ENCODE measurements at regions not wholly inside any gene's neighbourhood (a gene's known extent, or its start where the extent isn't known, plus 50 kb on each side); places are given as distances from the start of the nearest gene placed in this dataset.

DNA sequence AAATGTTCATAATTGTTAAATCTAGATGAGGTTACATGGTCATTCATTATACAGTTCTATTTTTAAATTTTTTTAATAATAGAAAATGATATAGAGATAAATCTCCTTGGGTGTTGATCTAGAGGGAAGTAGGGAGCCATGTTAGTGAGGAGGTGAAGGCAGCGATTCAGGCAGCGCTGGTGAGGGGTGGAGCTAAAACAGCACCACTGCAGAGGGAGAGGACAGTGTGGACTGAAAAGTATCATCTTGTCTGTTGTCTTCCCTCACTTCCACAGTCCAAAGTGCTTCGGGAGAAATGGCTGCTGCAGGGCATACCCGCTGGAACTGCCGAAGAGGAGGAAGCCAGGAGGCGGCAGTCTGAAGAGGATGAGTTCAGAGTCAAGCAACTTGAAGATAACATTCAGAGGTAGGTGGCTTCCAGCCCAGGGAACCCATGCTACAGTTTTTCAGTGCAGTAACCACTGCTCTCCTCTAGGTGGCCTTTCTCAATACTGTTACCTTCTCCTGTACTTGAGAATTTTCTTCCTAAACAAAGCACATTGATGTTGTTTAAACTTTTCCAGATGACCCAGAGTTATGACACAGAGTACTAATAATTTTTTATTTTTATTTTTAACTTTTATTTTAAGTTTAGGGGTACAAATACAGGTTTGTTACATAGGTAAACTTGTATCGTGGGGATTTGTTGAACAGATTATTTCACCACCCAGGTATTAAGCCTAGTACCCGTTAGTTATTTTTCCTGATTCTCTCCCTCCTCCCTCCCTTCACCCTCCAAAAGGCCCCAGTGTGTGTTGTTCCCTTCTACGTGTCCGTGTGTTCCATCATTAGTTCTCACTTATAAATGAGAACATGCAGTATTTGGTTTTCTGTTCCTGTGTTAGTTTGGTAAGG is 100.5 kb downstream of the PALM2AKAP2 start:
- CTCF ChIA-PET: no interaction called here
- POLR2A ChIA-PET: no interaction called here

GRCh38 chr9:109883623-109884022 is 103.6 kb downstream of the PALM2AKAP2 start:
- ChIA-PET CTCF (no interaction called here), POLR2A (no interaction called here)

- ChIA-PET CTCF (no interaction called here), POLR2A (no interaction called here)
Measured at GRCh38 chr9:109886041-109886440, 106.0 kb downstream of the PALM2AKAP2 start.

DNA sequence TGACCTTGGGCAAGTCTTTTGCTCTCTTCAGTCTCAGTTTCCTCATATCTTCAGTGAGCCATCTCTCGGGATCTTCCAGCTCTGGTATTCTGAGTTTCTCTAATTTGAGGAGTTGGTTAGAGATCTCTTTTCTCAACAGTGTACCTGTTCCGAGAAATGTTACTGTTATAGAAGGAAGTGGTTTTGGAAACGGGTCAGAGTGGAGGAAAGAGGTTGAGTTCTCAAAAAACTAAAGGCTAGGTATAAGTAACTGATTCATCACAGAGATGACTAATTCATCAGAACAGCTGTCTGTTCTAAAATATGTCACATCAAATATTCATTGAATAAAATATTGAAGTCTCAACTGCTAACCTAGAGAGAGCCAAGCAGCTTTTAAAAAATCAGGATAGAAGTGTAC is 106.6 kb downstream of the PALM2AKAP2 start:
- CTCF ChIA-PET: interaction anchor here (0.5 kb wide), 1 partner anchor 307 kb away, joined by 3 read pairs; no protein-coding TSS in a partner anchor

DNA sequence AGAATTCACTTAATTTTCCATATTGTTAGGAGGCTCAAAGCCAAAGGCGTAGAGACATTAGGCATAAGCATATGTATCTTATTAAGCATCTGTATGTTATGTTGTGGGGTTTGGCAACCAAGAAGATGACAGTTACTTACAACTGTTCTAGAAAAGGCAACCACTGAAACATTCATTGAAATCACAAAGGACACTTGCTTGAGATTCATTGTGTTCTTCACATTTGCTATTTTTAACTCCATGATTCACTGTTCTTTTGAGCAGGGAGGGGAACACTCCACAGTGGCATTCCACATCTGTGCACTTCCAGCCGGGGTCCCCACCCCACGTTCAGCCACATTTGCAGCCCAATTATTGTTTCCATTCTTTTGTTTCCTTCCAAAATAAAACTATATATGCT is 107.1 kb downstream of the PALM2AKAP2 start:
- ChIA-PET POLR2A (no interaction called here), CTCF (interaction anchor here (0.5 kb wide), 1 partner anchor 306 kb away, joined by 3 read pairs; no protein-coding TSS in a partner anchor)

More for the DNA sequence above, 106.6 kb downstream of the PALM2AKAP2 start:
- POLR2A ChIA-PET: no interaction called here

DNA sequence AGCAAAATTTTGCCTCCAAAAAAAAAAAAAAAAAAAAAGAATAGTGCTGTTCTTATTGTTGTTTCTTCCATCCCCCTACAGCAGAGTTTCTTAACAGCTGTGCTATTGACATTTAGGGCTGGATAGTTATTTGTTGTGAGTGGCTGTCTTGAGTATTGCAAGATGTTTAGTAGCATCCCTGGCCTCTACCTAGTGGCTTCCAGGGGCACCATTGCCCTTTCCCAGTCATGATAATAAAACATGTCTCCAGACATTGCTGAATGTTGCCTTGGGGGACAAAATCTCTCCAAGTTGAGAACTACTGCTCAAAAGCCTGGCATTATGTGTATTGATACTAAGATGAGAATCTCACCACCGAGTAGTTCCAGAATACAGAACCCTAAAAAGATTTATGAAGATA is 108.7 kb downstream of the PALM2AKAP2 start:
- ChIA-PET CTCF (no interaction called here), POLR2A (no interaction called here)

- CTCF ChIA-PET: no interaction called here
- POLR2A ChIA-PET: no interaction called here
Measured at GRCh38 chr9:109889456-109889855, 109.5 kb downstream of the PALM2AKAP2 start.

DNA sequence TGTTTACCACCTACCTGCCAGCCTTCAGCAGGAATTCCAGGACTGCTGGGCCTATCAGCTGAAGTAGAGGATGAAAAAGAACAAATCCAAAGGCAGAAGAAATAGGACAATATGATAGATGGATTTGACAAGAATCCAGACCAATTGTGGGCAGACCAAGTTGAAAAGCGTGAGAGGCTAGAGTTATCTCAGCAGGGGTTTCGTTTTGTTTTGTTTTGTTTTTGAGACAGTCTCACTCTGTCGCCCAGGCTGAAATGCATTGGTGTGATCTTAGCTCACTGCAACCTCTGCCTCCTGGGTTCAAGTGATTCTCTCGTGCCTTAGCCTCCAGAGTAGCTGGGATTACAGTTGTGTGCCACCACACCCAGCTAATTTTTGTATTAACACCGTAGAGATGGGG is 113.2 kb downstream of the PALM2AKAP2 start:
- POLR2A ChIA-PET: no interaction called here
- CTCF ChIA-PET: no interaction called here

- ChIA-PET CTCF (no interaction called here), POLR2A (no interaction called here)
Measured at GRCh38 chr9:109894473-109894872, 114.5 kb downstream of the PALM2AKAP2 start.

DNA sequence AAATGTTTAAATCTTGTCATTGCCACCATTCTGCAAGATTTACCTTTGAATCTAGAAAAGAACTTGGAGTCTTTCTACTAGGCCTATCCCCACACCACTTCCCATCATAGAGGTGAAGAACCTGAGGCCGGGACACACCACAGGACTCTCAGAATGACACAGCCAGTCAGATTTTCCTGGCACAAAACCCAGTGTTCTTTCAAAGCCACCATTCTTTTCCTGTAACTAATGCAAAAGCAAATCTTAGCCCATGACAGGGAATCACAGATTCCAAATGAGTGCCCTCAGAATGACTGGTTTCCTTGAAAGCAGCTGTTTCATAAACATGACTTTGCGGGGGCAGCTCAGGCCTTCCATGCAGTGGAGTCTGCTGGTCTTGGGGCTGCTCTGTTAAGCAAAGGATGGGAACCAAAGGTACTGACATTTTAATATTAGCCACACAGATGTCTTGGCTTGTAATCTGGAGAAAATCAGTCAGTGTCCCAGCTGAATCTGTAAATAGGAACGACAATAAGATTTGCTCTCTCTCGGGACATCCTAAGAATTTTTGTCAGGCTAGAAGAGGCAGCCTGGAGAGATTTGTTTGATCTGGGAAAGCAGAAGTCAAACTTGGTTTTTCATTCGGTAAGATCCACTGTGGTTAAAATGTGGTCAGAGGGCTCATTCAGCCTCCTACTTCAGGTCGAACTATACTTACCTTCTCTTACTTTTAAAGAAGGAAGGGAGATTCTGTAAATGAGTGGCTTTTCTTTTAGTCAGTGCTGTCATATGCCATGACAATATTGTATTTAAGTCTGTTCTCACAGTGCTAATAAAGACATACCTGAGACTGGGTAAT is 115.1 kb downstream of the PALM2AKAP2 start:
- POLR2A ChIA-PET: no interaction called here
- CTCF ChIA-PET: no interaction called here

DNA sequence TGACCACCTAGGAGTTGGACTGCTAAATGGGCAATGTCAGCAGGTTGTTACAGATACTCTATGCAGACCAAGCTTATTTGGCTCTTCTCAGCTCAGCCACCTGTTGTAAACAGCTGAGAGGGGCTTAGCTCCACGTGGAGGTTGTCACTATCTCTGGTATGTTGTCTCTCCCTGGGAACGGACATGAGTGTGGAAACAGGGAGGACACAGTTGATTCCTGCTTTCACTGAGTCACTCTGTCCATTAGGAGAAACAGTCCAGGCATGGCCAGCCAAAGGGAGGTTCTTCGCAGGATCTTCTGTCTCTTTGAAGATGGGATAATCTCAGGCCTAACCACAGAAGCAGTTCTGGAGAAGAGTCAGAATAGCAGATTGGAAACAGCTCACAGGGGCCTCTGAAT is 121.2 kb downstream of the PALM2AKAP2 start:
- POLR2A ChIA-PET: no interaction called here

DNA sequence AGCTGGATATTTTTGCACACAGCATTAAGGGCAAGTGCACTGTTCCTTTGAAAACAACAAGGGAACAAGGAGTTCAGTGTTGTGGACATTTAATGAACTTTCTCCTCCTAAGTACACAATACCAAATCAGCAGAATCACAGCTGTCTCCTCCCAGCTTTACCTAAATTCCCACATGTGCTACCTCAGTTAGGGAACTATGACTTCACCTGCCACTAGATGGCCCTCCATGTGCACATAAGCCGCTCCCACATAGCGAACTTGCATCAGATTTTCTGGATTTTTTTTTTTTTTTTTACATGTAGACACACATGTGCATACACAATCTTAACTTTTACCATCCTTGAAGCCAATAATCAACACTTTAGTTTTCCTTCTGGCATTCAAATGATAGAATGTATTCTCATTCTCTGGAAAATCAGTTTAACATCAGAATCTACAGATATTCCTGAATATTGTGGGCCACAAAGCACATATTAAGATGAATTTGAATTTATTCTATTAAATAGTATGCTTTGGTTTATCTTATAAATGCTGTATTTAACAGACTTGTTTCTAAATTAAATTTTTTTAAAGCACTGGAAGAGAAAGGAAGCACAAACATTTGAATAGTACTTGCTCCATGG is 123.6 kb downstream of the PALM2AKAP2 start:
- POLR2A ChIA-PET: no interaction called here
- CTCF ChIA-PET: interaction anchor here (0.6 to 1.5 kb wide), 8 partner anchors 14 to 254 kb away, joined by 3 to 7 read pairs (median 3); no protein-coding TSS in a partner anchor

More for the DNA sequence above, 121.2 kb downstream of the PALM2AKAP2 start:
- CTCF ChIA-PET: no interaction called here

GRCh38 chr9:109904666-109905065 is 124.7 kb downstream of the PALM2AKAP2 start:
- ChIA-PET CTCF (no interaction called here), POLR2A (no interaction called here)

DNA sequence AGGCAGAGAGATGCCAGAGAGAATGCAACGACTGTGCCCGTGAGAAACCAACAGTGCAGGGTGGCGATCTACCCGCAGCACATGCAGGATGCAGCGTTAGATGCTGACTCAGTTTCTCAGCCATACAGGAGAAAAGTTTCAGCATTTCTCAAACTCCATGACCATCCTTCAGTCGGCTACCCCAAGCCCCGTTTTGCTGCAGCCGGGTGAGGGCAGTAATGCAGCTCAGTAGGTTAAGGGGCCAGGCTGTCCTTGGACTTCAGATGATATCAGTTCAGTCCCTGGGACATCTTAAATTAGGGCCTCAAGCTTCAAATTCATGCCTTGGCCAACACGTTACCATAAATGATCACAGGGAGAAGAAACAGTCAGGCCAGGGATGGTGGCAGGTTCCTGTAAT is 125.5 kb downstream of the PALM2AKAP2 start:
- CTCF ChIA-PET: no interaction called here
- POLR2A ChIA-PET: no interaction called here

GRCh38 chr9:109906766-109907382 is 126.9 kb downstream of the PALM2AKAP2 start:
- ChIA-PET CTCF (no interaction called here), POLR2A (no interaction called here)

DNA sequence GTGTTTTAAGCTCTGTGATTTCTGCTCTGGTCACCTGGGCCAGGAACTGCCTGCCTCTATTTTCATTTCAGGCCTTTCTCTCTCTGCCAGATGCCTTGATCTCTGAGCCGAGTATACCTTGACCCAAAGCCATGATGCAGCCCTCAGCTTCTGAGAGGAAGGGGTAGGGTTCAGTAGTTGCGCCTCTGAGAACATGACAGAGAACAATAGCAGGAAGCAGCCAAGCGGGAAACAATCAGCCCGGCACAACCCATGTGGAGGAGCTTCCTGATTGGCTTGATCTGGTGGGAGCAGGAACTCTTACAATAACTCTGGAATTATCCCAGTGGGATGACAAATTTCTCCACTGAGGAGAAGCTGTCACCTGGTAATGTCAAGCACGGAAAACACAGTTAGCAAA is 127.4 kb downstream of the PALM2AKAP2 start:
- ChIA-PET CTCF (no interaction called here), POLR2A (no interaction called here)

DNA sequence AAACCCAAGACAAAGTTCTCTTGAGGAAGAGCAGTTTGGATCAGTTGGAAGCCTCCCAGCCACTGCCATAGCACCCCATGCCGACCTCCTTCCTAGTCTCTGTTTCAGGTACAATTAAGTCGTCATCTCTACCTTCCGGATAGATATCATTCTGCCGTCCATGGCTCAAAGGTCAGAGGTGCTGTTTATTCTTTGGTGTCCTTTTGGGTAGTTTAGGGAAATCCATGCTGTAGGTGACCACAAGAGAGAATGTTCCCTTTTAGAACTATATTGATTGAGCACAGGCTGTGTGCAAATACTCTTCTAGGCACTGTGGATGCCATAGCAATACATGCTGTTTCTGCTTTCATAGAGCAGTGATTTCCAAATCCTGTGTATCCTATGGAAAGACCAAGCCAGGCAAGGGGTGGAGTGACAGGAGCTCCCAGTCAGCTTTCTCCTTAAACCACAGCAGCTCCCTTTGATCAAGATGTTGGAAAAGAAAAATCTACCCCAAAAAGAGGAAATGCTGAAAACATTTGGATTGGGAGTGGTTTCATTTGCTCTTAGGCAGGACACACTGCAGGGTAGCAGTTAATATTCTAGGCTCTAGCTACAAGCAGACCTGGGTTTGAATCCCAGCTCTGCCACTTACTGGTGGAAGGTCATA is 127.9 kb downstream of the PALM2AKAP2 start:
- CTCF ChIA-PET: no interaction called here
- POLR2A ChIA-PET: no interaction called here

GRCh38 chr9:109908459-109909390 is 128.7 kb downstream of the PALM2AKAP2 start:
- CTCF ChIA-PET: no interaction called here
- POLR2A ChIA-PET: no interaction called here
